Lung (tissue), 11 donors: ENCODE measurements at regions not wholly inside any gene's neighbourhood (a gene's known extent, or its start where the extent isn't known, plus 50 kb on each side); places are given as distances from the start of the nearest gene placed in this dataset.

Experiments used
- ATAC-seq: fragments of 200-7000 bp; cut with Tn5 transposase; one replicate; pipeline ENCODE4 v1.9.1; 2020; ENCODE audit warnings: moderate number of reproducible peaks; ENCODE audit not compliant: insufficient read depth, low FRiP score
- DNase-seq, 3 donors: peaks; one replicate each; pipeline ENCODE4 v3.0.0-alpha.2; 2013 to 2017
- H3K27ac ChIP-seq, 2 donors: one replicate each; pipeline ENCODE4 v1.5.1; 2013; ENCODE audit warnings: mild to moderate bottlenecking in 2 of 2, moderate library complexity in 2 of 2, control low read depth in 1 of 2, inconsistent platforms in 1 of 2, low read depth in 1 of 2, low read length in 1 of 2
- H3K27me3 ChIP-seq, 3 donors: one replicate each; pipeline ENCODE4 v1.5.1; 2013; ENCODE audit warnings: low read length in 2 of 3; ENCODE audit not compliant: control insufficient read depth in 3 of 3, insufficient read depth in 3 of 3
- H3K36me3 ChIP-seq, 4 donors: one replicate each; pipeline ENCODE4 v1.5.1; 2013; ENCODE audit warnings: low read length in 4 of 4, mild to moderate bottlenecking in 1 of 4, moderate library complexity in 1 of 4; ENCODE audit not compliant: control insufficient read depth in 4 of 4, insufficient read depth in 4 of 4
- H3K4me1 ChIP-seq, 5 donors: one replicate each; pipeline ENCODE4 v1.5.1; 2013; ENCODE audit warnings: low read length in 5 of 5, mild to moderate bottlenecking in 2 of 5, moderate library complexity in 1 of 5; ENCODE audit not compliant: control insufficient read depth in 5 of 5, insufficient read depth in 5 of 5
- H3K4me3 ChIP-seq: one replicate; pipeline ENCODE4 v1.5.1; 2013; ENCODE audit warnings: mild to moderate bottlenecking, control low read depth, moderate library complexity
- H3K9ac ChIP-seq, 2 donors: one replicate each; pipeline ENCODE4 v1.5.1; 2013; ENCODE audit warnings: low read length in 2 of 2, control low read depth in 1 of 2; ENCODE audit not compliant: insufficient read depth in 1 of 2
- H3K9me3 ChIP-seq, 4 donors: one replicate each; pipeline ENCODE4 v1.5.1; 2013; ENCODE audit warnings: low read length in 3 of 4, mild to moderate bottlenecking in 1 of 4, moderate library complexity in 1 of 4; ENCODE audit not compliant: control insufficient read depth in 4 of 4, insufficient read depth in 3 of 4
- CTCF ChIP-seq: IDR thresholded peaks from 2 replicates; pipeline ENCODE4 v1.5.1; 2012; ENCODE audit warnings: mild to moderate bottlenecking; ENCODE audit errors: control extremely low read depth, extremely low read depth
- WGBS, 2 donors: extraction: QIAGEN DNeasy Blood & Tissue Kit; methylation state at CpG; one replicate each; pipeline ENCODE4 v1.1.7; 2013; 5-methylcytosine and 5-hydroxymethylcytosine counted together
- donor health status: control.
- donor health status: control.
- donor health status: Bipolar disorder and iron deficiency.
- donor health status: healthy.
- donor health status: DM: yes; HTN: yes; CAD: no.

DNA sequence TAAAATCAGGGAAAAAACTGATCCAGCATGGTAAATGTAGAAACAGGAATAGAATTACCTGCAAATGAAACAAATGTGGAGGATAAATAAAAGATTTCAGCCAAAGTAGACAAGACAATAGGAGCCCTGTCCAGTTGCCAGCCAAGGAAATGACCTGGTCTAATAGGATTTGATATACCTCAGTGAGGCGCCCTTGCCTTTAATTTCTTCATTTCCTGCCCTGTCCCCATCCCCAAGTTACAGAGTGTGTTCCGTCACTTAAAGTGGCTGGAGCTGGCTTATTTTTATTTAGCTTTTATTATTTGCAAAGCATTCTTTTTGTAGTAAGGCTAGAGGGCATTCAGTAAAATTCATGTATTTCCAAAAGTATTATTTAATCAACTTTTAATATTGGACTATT is 1022.0 kb downstream of the EFNB2 start:
- Histone ChIP-seq H3K9ac (no peak overlapping the region), H3K9me3 (no peaks in the 10 kb centered on the region), H3K4me1 (no peaks in the 10 kb centered on the region), H3K36me3 (no peaks in the 10 kb centered on the region), H3K4me3 (no peak overlapping the region), H3K27me3 (no peaks in the 10 kb centered on the region), H3K27ac (no peak overlapping the region)
- ATAC-seq = no peak
- no peak for TF ChIP-seq CTCF
- 87 to 96% methylated on average over 2 of the region's 2 CpGs for WGBS, 2 donors
- peak in 1 of 3 donors; percentile 5 for DNase-seq

DNA sequence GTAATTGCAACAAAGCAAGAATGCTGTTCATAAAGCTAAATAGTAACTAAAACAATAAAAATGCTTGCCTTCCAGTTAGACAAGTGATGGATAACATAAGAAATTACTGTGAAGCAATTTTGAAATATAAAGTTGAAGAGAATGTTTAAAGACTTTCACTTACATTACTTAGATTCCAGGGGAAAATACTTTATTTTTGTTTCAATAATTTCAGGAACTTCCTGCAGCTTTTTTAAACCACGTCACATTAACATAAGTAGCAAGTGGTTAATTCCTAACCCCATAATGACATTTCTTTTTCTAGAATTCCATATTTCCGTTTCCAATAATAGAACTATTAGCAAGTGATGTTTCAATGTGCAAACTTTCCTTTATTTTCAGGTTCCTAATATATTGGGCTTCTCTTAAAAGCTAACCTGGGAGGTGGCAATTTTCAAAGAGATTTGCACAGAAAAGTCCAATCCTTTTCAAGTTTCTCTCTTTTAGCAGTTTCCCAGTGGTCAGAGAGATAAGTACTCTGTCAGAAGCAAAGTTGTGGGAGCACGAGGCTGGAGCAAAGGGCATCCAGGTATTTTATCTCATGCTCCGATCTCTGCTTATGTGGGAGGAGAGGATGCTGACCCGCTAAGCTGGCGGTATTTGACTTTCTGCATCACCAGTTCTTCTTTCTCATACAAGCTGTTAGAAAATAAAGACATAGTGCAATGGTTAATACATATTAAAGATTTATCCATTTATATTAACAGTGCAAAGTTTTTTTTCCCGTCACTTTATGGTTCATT is 1025.3 kb downstream of the EFNB2 start:
- Histone ChIP-seq H3K9me3 (peaks cover 0 to 2% (median 0%) of the 10 kb centered on the region in 4 donors), H3K36me3 (no peaks in the 10 kb centered on the region), H3K27me3 (no peaks in the 10 kb centered on the region), H3K4me3 (no peak overlapping the region), H3K4me1 (no peaks in the 10 kb centered on the region), H3K27ac (no peak overlapping the region), H3K9ac (no peak overlapping the region)
- ATAC-seq = no peak
- DNase-seq = no peak
- TF ChIP-seq CTCF = no peak
- WGBS, 2 donors = 81 to 83% methylated on average over 7 of the region's 7 CpGs

GRCh38 chr13:105506463-105506862 is 1029.0 kb downstream of the EFNB2 start:
- H3K27me3 ChIP-seq = no peaks in the 10 kb centered on the region
- no peak overlapping the region for H3K9ac ChIP-seq
- DNase-seq = no peak
- WGBS, 2 donors = 93 to 94% methylated on average over 9 of the region's 9 CpGs
- H3K9me3 ChIP-seq = peaks cover 0 to 2% (median 0%) of the 10 kb centered on the region in 4 donors
- no peaks in the 10 kb centered on the region for H3K4me1 ChIP-seq
- no peak overlapping the region for H3K27ac ChIP-seq
- no peaks in the 10 kb centered on the region for H3K36me3 ChIP-seq
- H3K4me3 ChIP-seq = no peak overlapping the region
- no peak for TF ChIP-seq CTCF
- no peak for ATAC-seq
